Sigmoid colon (tissue), 6 donors: ENCODE measurements at regions not wholly inside any gene's neighbourhood (a gene's known extent, or its start where the extent isn't known, plus 50 kb on each side); places are given as distances from the start of the nearest gene placed in this dataset.

Source experiments
- DNase-seq: peaks from one replicate; pipeline ENCODE4 v3.0.0-alpha.2; 2019
- H3K27ac ChIP-seq, 4 donors: fragments of 200-600 bp; sonication (generic); one replicate each; pipeline ENCODE4 v1.5.1; 2016 to 2019; ENCODE audit warnings: mild to moderate bottlenecking in 1 of 4
- H3K27me3 ChIP-seq, 3 donors: fragments of 200-600 bp; sonication (generic); one replicate each; pipeline ENCODE4 v1.5.1; 2019; ENCODE audit warnings: mild to moderate bottlenecking in 1 of 3
- H3K36me3 ChIP-seq, 4 donors: fragments of 200-600 bp; sonication (generic); one replicate each; pipeline ENCODE4 v1.5.1; 2016 to 2019
- H3K4me1 ChIP-seq, 4 donors: fragments of 200-600 bp; sonication (generic); one replicate each; pipeline ENCODE4 v1.5.1; 2017 to 2019
- H3K4me3 ChIP-seq, 4 donors: fragments of 200-600 bp; sonication (generic); one replicate each; pipeline ENCODE4 v1.5.1; 2017 to 2019; ENCODE audit warnings: mild to moderate bottlenecking in 2 of 4, moderate library complexity in 1 of 4
- H3K9me3 ChIP-seq, 4 donors: fragments of 200-600 bp in 3 of 4; sonication (generic) in 3 of 4; one replicate each; pipeline versions ENCODE4 v1.5.1 to v1.6.1; 2013 to 2019
- CTCF ChIP-seq, 4 experiments: fragments of 450-650 bp in 3 of 4; fragments of 200-600 bp in 1 of 4; IDR thresholded peaks; one replicate each; pipeline ENCODE4 v1.5.1; 2016 to 2019; ENCODE audit warnings: antibody characterized with exemption in 4 of 4, mild to moderate bottlenecking in 3 of 4, moderate library complexity in 2 of 4
- EP300 ChIP-seq, 4 donors: sonication (generic); formaldehyde crosslinking; IDR thresholded peaks; one replicate each; pipeline ENCODE4 v1.6.1; 2017; ENCODE audit warnings: antibody characterized with exemption in 4 of 4
- POLR2A ChIP-seq, 2 donors: fragments of 450-650 bp; IDR thresholded peaks; one replicate each; pipeline ENCODE4 v1.6.1; 2016; ENCODE audit warnings: antibody characterized with exemption in 2 of 2, mild to moderate bottlenecking in 2 of 2, moderate library complexity in 2 of 2
- POLR2AphosphoS5 ChIP-seq, 4 donors: sonication (generic); formaldehyde crosslinking; IDR thresholded peaks; one replicate each; pipeline ENCODE4 v1.6.1; 2017; ENCODE audit warnings: antibody characterized with exemption in 4 of 4
- WGBS, 2 donors: extraction: QIAGEN DNeasy Blood & Tissue Kit; methylation state at CpG; one replicate each; pipeline ENCODE4 v1.1.7; 2013; 5-methylcytosine and 5-hydroxymethylcytosine counted together
- intact Hi-C: fragments of 100-400 bp; cut with DNase I; formaldehyde crosslinking; loops from one replicate; pipeline ENCODE4 v1.15.1; 2023
- donor health status: healthy with polysubstance abuse.
- donor health status: healthy.

GRCh38 chr3:117404141-117404540 is 694.6 kb downstream of the TUSC7 start:
- no peak overlapping the region for H3K4me3 ChIP-seq
- H3K9me3 ChIP-seq = no peaks in the 10 kb centered on the region
- DNase-seq = no peak
- no peaks in the 10 kb centered on the region for H3K36me3 ChIP-seq
- intact Hi-C loops = no loop called here
- no peaks in the 10 kb centered on the region for H3K27me3 ChIP-seq
- TF ChIP-seq POLR2AphosphoS5 (IDR thresholded peaks at IDR 0.05) = no peak
- TF ChIP-seq POLR2A (IDR thresholded peaks at IDR 0.05) = no peak
- TF ChIP-seq CTCF (IDR thresholded peaks at IDR 0.05) = no peak
- TF ChIP-seq EP300 (IDR thresholded peaks at IDR 0.05) = no peak
- H3K4me1 ChIP-seq = no peaks in the 10 kb centered on the region
- H3K27ac ChIP-seq = no peak overlapping the region

- TF ChIP-seq POLR2A (IDR thresholded peaks at IDR 0.05) (no peak), EP300 (IDR thresholded peaks at IDR 0.05) (no peak)
- H3K27ac ChIP-seq = no peak overlapping the region
- H3K4me3 ChIP-seq = no peak overlapping the region
- WGBS, 2 donors = 60 to 77% methylated on average over 2 of the region's 2 CpGs
- intact Hi-C loops = no loop called here
- no peak for DNase-seq
- no peaks in the 10 kb centered on the region for H3K36me3 ChIP-seq
- no peaks in the 10 kb centered on the region for H3K27me3 ChIP-seq
- no peaks in the 10 kb centered on the region for H3K9me3 ChIP-seq
- no peaks in the 10 kb centered on the region for H3K4me1 ChIP-seq
Observed at GRCh38 chr3:117404730-117405129, 695.2 kb downstream of the TUSC7 start.

- 62 to 63% methylated on average over 1 of the region's 1 CpG for WGBS, 2 donors
- intact Hi-C loops = no loop called here
Observed at GRCh38 chr3:117405359-117405758, 695.8 kb downstream of the TUSC7 start.

GRCh38 chr3:117407317-117407716 is 697.7 kb downstream of the TUSC7 start:
- Histone ChIP-seq H3K27me3 (no peaks in the 10 kb centered on the region), H3K4me3 (no peak overlapping the region), H3K4me1 (no peaks in the 10 kb centered on the region), H3K36me3 (no peaks in the 10 kb centered on the region), H3K9me3 (no peaks in the 10 kb centered on the region), H3K27ac (no peak overlapping the region)
- TF ChIP-seq EP300 (IDR thresholded peaks at IDR 0.05) (no peak), POLR2AphosphoS5 (IDR thresholded peaks at IDR 0.05) (no peak), CTCF (IDR thresholded peaks at IDR 0.05) (no peak), POLR2A (IDR thresholded peaks at IDR 0.05) (no peak)
- intact Hi-C loops = no loop called here
- DNase-seq = no peak

More at GRCh38 chr3:117405359-117405758, 695.8 kb downstream of the TUSC7 start:
- Histone ChIP-seq H3K4me3 (no peak overlapping the region), H3K27me3 (no peaks in the 10 kb centered on the region), H3K27ac (no peak overlapping the region), H3K9me3 (no peaks in the 10 kb centered on the region), H3K4me1 (no peaks in the 10 kb centered on the region), H3K36me3 (no peaks in the 10 kb centered on the region)
- DNase-seq = no peak
- TF ChIP-seq POLR2A (IDR thresholded peaks at IDR 0.05) = no peak
- TF ChIP-seq POLR2AphosphoS5 (IDR thresholded peaks at IDR 0.05) = no peak
- no peak for TF ChIP-seq EP300 (IDR thresholded peaks at IDR 0.05)
- no peak for TF ChIP-seq CTCF (IDR thresholded peaks at IDR 0.05)

- H3K9me3 ChIP-seq = no peaks in the 10 kb centered on the region
- intact Hi-C loops = no loop called here
- no peak for DNase-seq
- no peaks in the 10 kb centered on the region for H3K4me1 ChIP-seq
- no peak for TF ChIP-seq CTCF (IDR thresholded peaks at IDR 0.05)
- no peak for TF ChIP-seq EP300 (IDR thresholded peaks at IDR 0.05)
- H3K4me3 ChIP-seq = no peak overlapping the region
- no peak overlapping the region for H3K27ac ChIP-seq
- no peaks in the 10 kb centered on the region for H3K27me3 ChIP-seq
- no peaks in the 10 kb centered on the region for H3K36me3 ChIP-seq
Observed at GRCh38 chr3:117408811-117409210, 699.2 kb downstream of the TUSC7 start.
